H7 (cell line): ENCODE measurements at regions not wholly inside any gene's neighbourhood (a gene's known extent, or its start where the extent isn't known, plus 50 kb on each side); places are given as distances from the start of the nearest gene placed in this dataset.
A peak's percentile ranks its signal among the peaks of the same experiment; 100 is the strongest.

ENCODE experiments used
- DNase-seq: peaks from one replicate; pipeline ENCODE4 v3.0.0; 2012
- H3K27me3 ChIP-seq: 2 replicates; pipeline ENCODE4 v1.6.0; 2011; ENCODE audit warnings: mild to moderate bottlenecking, low read length; ENCODE audit not compliant: control insufficient read depth, insufficient read depth
- H3K36me3 ChIP-seq: replicated peaks from 2 replicates; pipeline ENCODE4 v1.5.1; 2011; ENCODE audit warnings: low read length; ENCODE audit not compliant: control insufficient read depth, insufficient read depth
- H3K4me3 ChIP-seq: 2 replicates; pipeline ENCODE4 v1.5.1; 2011; ENCODE audit warnings: low read depth, mild to moderate bottlenecking, control low read depth, low read length, moderate library complexity; ENCODE audit not compliant: insufficient read depth

- H3K27me3 ChIP-seq, result no peaks in the 10 kb centered on the region
- no peaks in the 10 kb centered on the region for H3K36me3 ChIP-seq
- no peak overlapping the region for H3K4me3 ChIP-seq
- DNase-seq, result no peak
Observed at GRCh38 chr5:17912794-17913193, 278.5 kb downstream of the TAF11L14 start.

DNA sequence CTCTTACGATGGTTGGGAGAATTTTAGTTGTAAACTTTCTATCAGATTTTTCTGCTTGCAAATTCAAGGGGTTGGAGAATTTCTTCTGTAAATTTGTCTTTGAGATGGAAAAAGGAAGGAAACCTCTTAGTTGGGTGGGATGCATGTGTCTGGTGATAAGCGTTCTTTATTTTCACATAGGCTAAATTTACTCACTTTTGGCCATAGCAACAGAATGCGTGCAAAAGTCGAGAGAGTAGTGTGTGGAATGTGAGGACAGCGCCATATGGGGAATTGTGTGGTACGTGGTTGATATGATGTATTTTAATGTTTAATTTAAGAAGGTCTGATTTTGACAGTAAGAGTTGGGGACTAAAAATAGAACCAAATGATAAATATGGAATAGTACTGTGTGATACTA, 282.2 kb downstream of the TAF11L14 start:
- DNase-seq, result no peak
- H3K27me3 ChIP-seq, result no peaks in the 10 kb centered on the region
- no peaks in the 10 kb centered on the region for H3K36me3 ChIP-seq
- H3K4me3 ChIP-seq, result no peak overlapping the region

DNA sequence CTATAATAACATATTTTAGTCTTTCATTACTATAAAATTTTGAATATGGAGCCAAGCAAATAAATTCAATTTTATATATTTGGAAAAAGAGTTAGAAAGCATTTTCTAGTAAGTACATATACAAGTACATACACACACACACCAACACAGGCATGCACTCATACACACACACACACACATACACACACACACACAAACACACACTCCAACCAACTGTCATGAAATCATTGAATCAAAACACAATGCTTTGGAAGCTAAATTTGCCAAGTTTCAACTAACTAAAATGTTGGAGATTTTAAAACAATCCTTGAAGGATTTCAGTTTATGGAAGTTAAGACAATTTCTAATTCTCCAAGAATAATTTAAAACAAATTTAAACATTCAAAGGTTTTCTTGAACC, 283.2 kb downstream of the TAF11L14 start:
- Histone ChIP-seq H3K27me3 (no peaks in the 10 kb centered on the region), H3K36me3 (no peaks in the 10 kb centered on the region), H3K4me3 (no peak overlapping the region)
- DNase-seq, result no peak

DNA sequence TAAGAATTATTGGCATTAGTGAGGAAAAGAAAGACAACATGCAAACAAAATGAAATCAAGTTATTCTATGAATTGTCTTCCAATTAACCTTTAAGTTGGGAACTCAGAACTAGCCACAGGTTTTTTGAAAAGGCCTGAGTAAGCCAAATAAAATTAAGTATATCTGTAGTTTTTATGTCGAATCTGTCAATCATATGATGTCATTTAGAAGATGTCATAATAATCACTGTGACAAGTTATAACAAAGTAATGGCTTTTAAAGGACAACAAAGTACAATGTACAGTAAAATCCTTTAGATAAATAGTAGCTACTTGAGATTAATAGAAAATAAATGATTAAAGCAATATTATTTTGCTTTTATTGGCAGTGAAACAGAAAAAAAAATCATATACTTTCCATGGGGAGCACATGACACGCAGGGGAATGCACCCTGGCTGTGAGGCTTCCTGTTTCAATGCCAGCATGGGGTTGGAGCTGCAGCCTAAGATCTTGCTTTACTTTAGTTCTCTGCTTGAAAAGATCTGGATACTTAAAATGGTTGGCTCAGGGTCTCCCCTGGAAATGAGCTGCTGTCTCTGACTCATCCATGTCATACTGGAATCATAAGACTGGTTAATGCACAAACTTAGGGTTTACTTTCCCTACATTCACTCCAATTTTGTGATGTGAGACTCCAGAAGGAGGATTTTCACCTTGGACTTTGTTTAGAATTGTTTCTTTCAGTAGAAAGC, 284.3 kb downstream of the TAF11L14 start:
- peak; percentile 32 for DNase-seq
- H3K4me3 ChIP-seq, result no peak overlapping the region
- H3K27me3 ChIP-seq, result no peaks in the 10 kb centered on the region
- H3K36me3 ChIP-seq, result no peaks in the 10 kb centered on the region

GRCh38 chr5:17925276-17925675, 291.0 kb downstream of the TAF11L14 start:
- H3K36me3 ChIP-seq, result no peaks in the 10 kb centered on the region
- DNase-seq, result no peak

GRCh38 chr5:17928581-17928981, 294.3 kb downstream of the TAF11L14 start:
- no peaks in the 10 kb centered on the region for H3K27me3 ChIP-seq

More at GRCh38 chr5:17925276-17925675, 291.0 kb downstream of the TAF11L14 start:
- Histone ChIP-seq H3K4me3 (no peak overlapping the region), H3K27me3 (no peaks in the 10 kb centered on the region)

DNA sequence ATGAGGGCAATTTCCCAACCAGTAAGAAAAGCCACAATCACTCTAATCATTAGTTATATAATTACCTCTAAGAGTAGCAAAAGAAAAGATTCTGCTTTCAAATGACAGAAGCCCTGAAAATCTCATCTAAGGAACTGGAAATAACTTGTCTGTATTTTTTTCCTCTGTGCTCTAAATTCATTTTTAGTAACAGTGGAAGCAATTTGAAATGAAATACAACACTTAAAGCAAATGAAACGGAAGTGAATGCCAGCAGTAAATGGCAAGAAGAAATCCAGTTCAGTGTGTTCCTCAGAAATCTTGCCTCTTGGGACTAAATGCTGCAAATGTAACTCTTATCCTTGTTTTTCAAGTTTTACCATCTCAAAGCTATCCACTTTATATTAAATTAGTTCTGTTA, 294.9 kb downstream of the TAF11L14 start:
- H3K36me3 ChIP-seq, result no peaks in the 10 kb centered on the region
- no peaks in the 10 kb centered on the region for H3K27me3 ChIP-seq
- DNase-seq, result no peak
- no peak overlapping the region for H3K4me3 ChIP-seq

More at GRCh38 chr5:17928581-17928981, 294.3 kb downstream of the TAF11L14 start:
- Histone ChIP-seq H3K36me3 (no peaks in the 10 kb centered on the region), H3K4me3 (no peak overlapping the region)
- no peak for DNase-seq

GRCh38 chr5:17930346-17930745, 296.1 kb downstream of the TAF11L14 start:
- H3K4me3 ChIP-seq, result no peak overlapping the region
- H3K36me3 ChIP-seq, result no peaks in the 10 kb centered on the region
- DNase-seq, result no peak
- no peaks in the 10 kb centered on the region for H3K27me3 ChIP-seq

GRCh38 chr5:17944046-17944445, 309.8 kb downstream of the TAF11L14 start:
- no peaks in the 10 kb centered on the region for H3K36me3 ChIP-seq
- DNase-seq, result no peak
- H3K4me3 ChIP-seq, result no peak overlapping the region
- no peaks in the 10 kb centered on the region for H3K27me3 ChIP-seq

- DNase-seq, result no peak
- H3K27me3 ChIP-seq, result no peaks in the 10 kb centered on the region
- no peak overlapping the region for H3K4me3 ChIP-seq
- H3K36me3 ChIP-seq, result no peaks in the 10 kb centered on the region
Observed at GRCh38 chr5:17947029-17947428, 312.8 kb downstream of the TAF11L14 start.

- DNase-seq, result peak; percentile 4
- no peak overlapping the region for H3K4me3 ChIP-seq
- H3K27me3 ChIP-seq, result no peaks in the 10 kb centered on the region
- H3K36me3 ChIP-seq, result no peaks in the 10 kb centered on the region
Observed at GRCh38 chr5:17951392-17952169, 317.3 kb downstream of the TAF11L14 start.

DNA sequence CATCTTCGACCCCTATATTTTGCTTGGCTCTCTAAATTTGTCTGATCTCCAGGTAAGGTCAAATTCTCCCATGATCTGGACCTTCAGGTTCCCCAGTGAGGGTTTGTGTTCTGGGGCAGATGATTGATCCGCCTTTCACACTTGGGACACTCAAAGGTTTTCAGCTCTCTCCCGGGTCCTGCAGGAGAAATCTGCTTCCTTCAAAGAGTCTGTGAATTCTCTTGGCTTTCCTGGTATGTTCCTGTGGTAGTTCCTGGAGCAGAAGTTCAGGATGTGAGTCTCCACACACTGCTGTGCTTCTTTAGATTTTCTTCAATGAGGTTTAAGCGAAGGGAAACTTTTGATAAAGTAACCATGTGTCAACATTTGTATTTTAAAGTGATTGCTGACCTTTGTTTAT, 318.0 kb downstream of the TAF11L14 start:
- Histone ChIP-seq H3K36me3 (no peaks in the 10 kb centered on the region), H3K4me3 (no peak overlapping the region), H3K27me3 (no peaks in the 10 kb centered on the region)
- no peak for DNase-seq

DNA sequence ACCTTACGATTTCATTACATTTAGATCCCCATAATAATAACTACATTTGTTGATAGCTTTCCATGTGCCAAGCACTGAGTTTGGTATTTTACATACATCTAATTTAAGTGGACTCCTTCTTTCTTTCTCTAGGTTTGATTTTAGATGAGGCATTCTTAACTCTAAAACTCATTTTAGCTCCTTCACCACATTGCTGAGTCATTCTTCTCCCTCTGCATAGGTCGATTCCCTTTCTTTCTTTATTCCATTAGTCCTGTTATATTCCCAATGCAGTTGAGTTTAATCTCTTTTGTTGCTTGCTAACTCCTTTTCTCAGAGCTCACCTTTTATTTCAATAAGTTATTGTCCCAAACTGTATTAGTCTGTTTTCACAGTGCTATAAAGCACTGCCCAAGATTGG, 329.8 kb downstream of the TAF11L14 start:
- H3K27me3 ChIP-seq, result no peaks in the 10 kb centered on the region
- no peak overlapping the region for H3K4me3 ChIP-seq
- H3K36me3 ChIP-seq, result no peaks in the 10 kb centered on the region
- DNase-seq, result no peak

DNA sequence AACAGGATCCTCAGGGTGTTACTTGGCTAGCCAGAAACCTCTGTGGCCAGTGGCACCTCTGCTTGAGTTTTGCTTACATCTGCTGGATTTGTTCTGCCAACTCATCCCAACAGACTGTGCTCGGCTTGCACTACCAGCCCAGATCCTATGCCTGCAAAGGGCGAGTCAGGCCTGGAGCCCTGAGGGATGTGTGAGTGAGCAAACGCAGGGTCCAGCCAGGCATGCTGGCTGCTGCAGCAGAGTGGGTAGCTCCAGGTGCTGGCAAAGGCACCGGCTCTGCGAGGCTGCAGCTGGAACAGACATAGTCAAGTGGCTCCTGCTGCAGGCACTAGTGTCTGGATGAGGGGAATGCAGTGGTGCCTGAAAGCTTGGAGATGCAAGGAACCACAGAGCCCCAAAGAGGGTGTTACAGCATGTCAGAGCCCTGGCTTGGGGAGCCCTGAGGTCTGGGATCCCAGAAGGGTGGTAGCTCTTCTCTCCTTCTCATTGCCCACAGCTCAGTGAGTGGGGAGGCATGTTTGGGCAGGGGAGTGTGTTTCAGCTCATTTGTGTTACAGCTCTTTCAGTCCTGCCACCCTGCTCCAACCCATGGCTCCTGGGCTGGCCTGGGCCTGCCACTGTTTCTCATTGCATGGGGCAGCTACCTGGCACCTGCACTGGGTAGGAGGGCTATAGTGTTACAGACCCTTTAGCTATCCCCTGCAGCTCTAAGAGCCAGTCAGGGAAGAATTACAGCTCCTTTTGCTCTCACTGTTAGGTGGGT, 332.6 kb downstream of the TAF11L14 start:
- no peak overlapping the region for H3K4me3 ChIP-seq
- no peaks in the 10 kb centered on the region for H3K27me3 ChIP-seq
- H3K36me3 ChIP-seq, result no peaks in the 10 kb centered on the region
- DNase-seq, result no peak

DNA sequence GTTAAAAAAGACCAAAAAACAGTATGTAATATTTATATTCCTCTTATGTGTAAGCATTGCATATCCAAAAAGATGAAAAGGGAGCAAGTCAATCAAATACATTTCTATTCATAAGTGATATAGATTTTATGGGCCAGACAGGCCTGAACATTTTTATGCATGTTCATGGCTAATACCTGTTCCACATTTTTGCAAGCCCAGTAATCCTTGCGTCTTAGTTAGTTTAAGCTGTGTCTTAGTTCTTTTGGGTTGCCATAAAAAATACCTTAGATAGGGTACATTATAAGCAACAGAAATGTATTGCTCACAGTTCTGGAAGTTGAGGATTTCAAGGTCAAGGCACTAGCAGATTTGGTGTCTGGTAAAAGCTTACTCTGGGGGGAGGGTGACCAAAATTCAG, 342.1 kb downstream of the TAF11L14 start:
- Histone ChIP-seq H3K27me3 (no peaks in the 10 kb centered on the region), H3K4me3 (no peak overlapping the region)

More for the DNA sequence above, 342.1 kb downstream of the TAF11L14 start:
- no peaks in the 10 kb centered on the region for H3K36me3 ChIP-seq
- DNase-seq, result no peak
